Activated B cell treated with CpG ODN at 0.5 μM for 24 hours (primary cell): ENCODE measurements at regions not wholly inside any gene's neighbourhood (a gene's known extent, or its start where the extent isn't known, plus 50 kb on each side); places are given as distances from the start of the nearest gene placed in this dataset.
"Not testable (repeated sequence)": the region's sequence is repeated elsewhere in the genome, so short reads cannot be mapped to it uniquely, and the experiment has no call there.

Experiments used
- ATAC-seq: fragments of 200-7000 bp; cut with Tn5 transposase; one replicate; pipeline ENCODE4 v1.10.0; 2021; ENCODE audit warnings: low read depth, mild to moderate bottlenecking, moderate library complexity
- CTCF ChIA-PET: fragments of 350-600 bp; sonication (Branson Sonifier 250); formaldehyde crosslinking; loops from one replicate; lab custom pipeline; 2021; ENCODE audit warnings: antibody characterized with exemption; lab: Charles Lee
- POLR2A ChIA-PET: fragments of 350-600 bp; sonication (Branson Sonifier 250); formaldehyde crosslinking; loops from one replicate; lab custom pipeline; 2021; ENCODE audit warnings: antibody characterized with exemption; lab: Charles Lee
- DNase-seq: peaks from one replicate; pipeline ENCODE4 v3.0.0; 2022
- H3K27ac Mint-ChIP-seq: one replicate; pipeline ENCODE4 v1.8.0; 2020; ENCODE audit warnings: mixed read lengths
- H3K27me3 Mint-ChIP-seq: one replicate; pipeline ENCODE4 v1.8.0; 2021; ENCODE audit warnings: mixed read lengths
- H3K36me3 Mint-ChIP-seq: one replicate; pipeline ENCODE4 v1.8.0; 2021; ENCODE audit warnings: low read depth, mixed read lengths
- H3K4me1 Mint-ChIP-seq: one replicate; pipeline ENCODE4 v1.8.0; 2021; ENCODE audit warnings: mixed read lengths
- H3K4me3 Mint-ChIP-seq: one replicate; pipeline ENCODE4 v1.8.0; 2020; ENCODE audit warnings: mild to moderate bottlenecking, mixed read lengths
- H3K9me3 Mint-ChIP-seq: one replicate; pipeline ENCODE4 v1.8.0; 2020; ENCODE audit warnings: mixed read lengths
- CTCF ChIP-seq: fragments of 200-600 bp; IDR thresholded peaks from one replicate; pipeline ENCODE4 v1.8.0; 2022; ENCODE audit warnings: antibody characterized with exemption, mild to moderate bottlenecking
- intact Hi-C: fragments of 100-400 bp; cut with micrococcal nuclease; formaldehyde crosslinking; loops from one replicate; pipeline ENCODE4 v1.15.1; 2024

DNA sequence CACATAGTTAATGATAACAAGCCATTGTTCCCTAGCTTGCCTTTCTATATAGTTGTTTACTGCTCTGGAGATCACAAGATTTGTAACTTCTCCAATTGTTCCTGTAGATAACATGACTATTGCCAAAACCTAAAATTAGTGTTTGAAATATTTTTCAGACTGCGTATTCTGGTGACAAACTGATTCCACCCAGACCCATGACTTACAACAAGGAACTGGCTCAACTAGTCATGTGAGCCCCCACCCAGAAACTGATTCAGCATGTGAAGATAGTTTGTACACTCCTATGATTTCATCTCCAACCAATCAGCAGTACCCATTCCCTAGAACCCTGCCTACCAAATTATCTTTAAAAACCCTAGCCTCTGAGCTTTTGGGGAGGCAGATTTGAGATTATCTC, 131.4 kb upstream of the BCL9 start:
- H3K4me3 Mint-ChIP-seq, result no peak overlapping the region
- H3K27me3 Mint-ChIP-seq, result peaks cover 12% of the 10 kb centered on the region
- ATAC-seq, result no peak
- no peak for TF ChIP-seq CTCF
- H3K4me1 Mint-ChIP-seq, result no peaks in the 10 kb centered on the region
- no peak overlapping the region for H3K27ac Mint-ChIP-seq
- ChIA-PET CTCF (no interaction called here), POLR2A (no interaction called here)
- intact Hi-C loops, result no loop called here
- DNase-seq, result no peak
- H3K36me3 Mint-ChIP-seq, result no peaks in the 10 kb centered on the region
- H3K9me3 Mint-ChIP-seq, result peaks cover 4% of the 10 kb centered on the region

GRCh38 chr1:147413110-147413605, 128.1 kb upstream of the BCL9 start:
- TF ChIP-seq CTCF, result no peak
- intact Hi-C loops, result no loop called here
- H3K36me3 Mint-ChIP-seq, result no peaks in the 10 kb centered on the region
- DNase-seq (no peak), ATAC-seq (no peak)
- no peaks in the 10 kb centered on the region for H3K4me1 Mint-ChIP-seq
- H3K9me3 Mint-ChIP-seq, result peaks cover 4% of the 10 kb centered on the region
- ChIA-PET CTCF (no interaction called here), POLR2A (no interaction called here)
- no peak overlapping the region for H3K27ac Mint-ChIP-seq
- H3K4me3 Mint-ChIP-seq, result no peak overlapping the region
- peaks cover 14% of the 10 kb centered on the region for H3K27me3 Mint-ChIP-seq

GRCh38 chr1:147414505-147415163, 126.7 kb upstream of the BCL9 start:
- Mint-ChIP-seq H3K4me1 (no peaks in the 10 kb centered on the region), H3K9me3 (peaks cover 3% of the 10 kb centered on the region), H3K27me3 (peaks cover 18% of the 10 kb centered on the region), H3K4me3 (no peak overlapping the region), H3K27ac (no peak overlapping the region), H3K36me3 (no peaks in the 10 kb centered on the region)
- no peak for ATAC-seq
- ChIA-PET POLR2A (no interaction called here), CTCF (no interaction called here)
- intact Hi-C loops, result no loop called here
- TF ChIP-seq CTCF, result no peak
- DNase-seq, result no peak

DNA sequence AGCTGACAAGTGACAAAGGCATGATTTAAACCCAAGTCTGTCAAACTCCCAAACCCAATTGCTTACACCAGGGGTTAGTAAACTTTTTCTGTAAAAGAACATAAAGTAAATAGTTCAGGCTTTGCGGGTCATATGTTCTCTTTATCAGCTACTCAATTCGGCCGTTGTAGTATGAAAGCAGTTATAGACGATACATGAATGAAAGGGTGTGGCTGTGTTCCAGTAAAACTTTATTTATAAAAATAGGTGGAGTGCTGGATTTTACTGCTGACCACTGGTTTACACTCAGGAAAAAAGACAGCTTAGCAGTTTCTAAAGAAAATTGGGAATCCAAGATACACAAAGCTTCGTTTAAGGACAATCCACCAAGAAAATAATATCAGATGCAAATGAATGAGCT, 124.3 kb upstream of the BCL9 start:
- no peak for ATAC-seq
- ChIA-PET CTCF (no interaction called here), POLR2A (no interaction called here)
- Mint-ChIP-seq H3K27me3 (peaks cover 21% of the 10 kb centered on the region), H3K27ac (no peak overlapping the region), H3K4me1 (no peaks in the 10 kb centered on the region), H3K4me3 (no peak overlapping the region), H3K9me3 (no peaks in the 10 kb centered on the region), H3K36me3 (no peaks in the 10 kb centered on the region)
- no peak for TF ChIP-seq CTCF
- no peak for DNase-seq
- intact Hi-C loops, result no loop called here

- ATAC-seq, POLR2A ChIA-PET, intact Hi-C loops, H3K36me3 Mint-ChIP-seq, CTCF ChIA-PET, H3K4me1 Mint-ChIP-seq, H3K9me3 Mint-ChIP-seq, H3K27ac Mint-ChIP-seq, DNase-seq, H3K4me3 Mint-ChIP-seq: not testable (repeated sequence)
- peaks cover 11% of the 10 kb centered on the region for H3K27me3 Mint-ChIP-seq
These were observed 118.0 kb upstream of the BCL9 start for GRCh38 chr1:147423100-147423827.
